Neutrophil (primary cell): ENCODE measurements at regions not wholly inside any gene's neighbourhood (a gene's known extent, or its start where the extent isn't known, plus 50 kb on each side); places are given as distances from the start of the nearest gene placed in this dataset.

Experiments used
- H3K27ac ChIP-seq: fragments of 200-600 bp; sonication (generic); 2 replicates; pipeline ENCODE4 v1.5.1; 2016; ENCODE audit warnings: mild to moderate bottlenecking, moderate library complexity
- H3K27me3 ChIP-seq: fragments of 200-600 bp; sonication (generic); 2 replicates; pipeline ENCODE4 v1.6.0; 2016; ENCODE audit warnings: mild to moderate bottlenecking
- H3K36me3 ChIP-seq: fragments of 200-600 bp; sonication (generic); 2 replicates; pipeline ENCODE4 v1.5.1; 2017
- H3K4me1 ChIP-seq, 2 experiments: fragments of 200-600 bp in 1 of 2; sonication (generic) in 1 of 2; 1 replicate in 1 of 2; 2 replicates in 1 of 2; pipeline versions ENCODE4 v1.5.1 to v1.6.1; 2013 to 2016; ENCODE audit warnings: low read depth in 1 of 2, low read length in 1 of 2, mild to moderate bottlenecking in 1 of 2, moderate library complexity in 1 of 2; ENCODE audit not compliant: control insufficient read depth in 1 of 2, insufficient read depth in 1 of 2
- H3K4me3 ChIP-seq, 2 experiments: fragments of 200-600 bp in 1 of 2; sonication (generic) in 1 of 2; 1 replicate in 1 of 2; 2 replicates in 1 of 2; pipeline ENCODE4 v1.5.1; 2013 to 2016; ENCODE audit warnings: low read depth in 1 of 2, low read length in 1 of 2, mild to moderate bottlenecking in 1 of 2, moderate library complexity in 1 of 2
- H3K9me3 ChIP-seq: fragments of 200-600 bp; sonication (generic); 2 replicates; pipeline ENCODE4 v1.5.1; 2016
- CTCF ChIP-seq: fragments of 200-600 bp; sonication (generic); IDR thresholded peaks from 2 replicates; pipeline ENCODE4 v1.5.1; 2016; ENCODE audit warnings: antibody characterized with exemption

GRCh38 chr22:48826546-48826945 is 1001.1 kb downstream of the BRD1 start:
- no peaks in the 10 kb centered on the region for H3K9me3 ChIP-seq
- no peaks in the 10 kb centered on the region for H3K27me3 ChIP-seq

GRCh38 chr22:48825802-48826520 is 1001.7 kb downstream of the BRD1 start:
- H3K27ac ChIP-seq = no peak overlapping the region
- no peak overlapping the region for H3K4me3 ChIP-seq
- H3K27me3 ChIP-seq = no peaks in the 10 kb centered on the region
- no peaks in the 10 kb centered on the region for H3K4me1 ChIP-seq
- no peaks in the 10 kb centered on the region for H3K9me3 ChIP-seq
- no peaks in the 10 kb centered on the region for H3K36me3 ChIP-seq
- no peak for TF ChIP-seq CTCF

More at GRCh38 chr22:48826546-48826945, 1001.1 kb downstream of the BRD1 start:
- no peaks in the 10 kb centered on the region for H3K36me3 ChIP-seq
- H3K4me1 ChIP-seq = no peaks in the 10 kb centered on the region
- H3K27ac ChIP-seq = no peak overlapping the region
- TF ChIP-seq CTCF = no peak
- H3K4me3 ChIP-seq = no peak overlapping the region

GRCh38 chr22:48824712-48825651 is 1002.7 kb downstream of the BRD1 start:
- no peak for TF ChIP-seq CTCF
- Histone ChIP-seq H3K27me3 (no peaks in the 10 kb centered on the region), H3K9me3 (no peaks in the 10 kb centered on the region), H3K36me3 (no peaks in the 10 kb centered on the region), H3K27ac (no peak overlapping the region), H3K4me1 (no peaks in the 10 kb centered on the region), H3K4me3 (no peak overlapping the region)

DNA sequence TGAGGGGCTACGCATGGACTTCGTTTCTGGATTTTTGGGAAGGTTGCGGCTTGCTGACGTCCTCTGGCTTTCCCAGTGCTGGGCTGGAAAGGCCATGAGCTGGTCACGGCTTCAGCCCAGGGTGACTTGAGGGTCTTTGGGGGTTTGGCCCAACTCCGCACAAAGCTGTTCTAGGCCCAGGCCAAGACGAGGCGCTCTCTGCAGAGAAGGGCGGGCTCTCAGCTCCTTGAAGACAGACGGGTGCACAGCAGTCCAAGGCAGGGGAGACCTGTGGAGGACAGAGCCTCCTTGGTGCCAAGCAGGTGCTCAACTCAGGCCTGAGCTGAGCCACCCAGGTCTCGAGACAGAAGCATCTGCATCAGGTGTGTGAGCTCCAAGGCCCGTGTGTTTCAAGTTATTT is 1003.7 kb downstream of the BRD1 start:
- Histone ChIP-seq H3K27ac (no peak overlapping the region), H3K27me3 (no peaks in the 10 kb centered on the region), H3K4me3 (no peak overlapping the region), H3K4me1 (no peaks in the 10 kb centered on the region), H3K9me3 (no peaks in the 10 kb centered on the region), H3K36me3 (no peaks in the 10 kb centered on the region)
- no peak for TF ChIP-seq CTCF

- no peaks in the 10 kb centered on the region for H3K36me3 ChIP-seq
- H3K4me3 ChIP-seq = no peak overlapping the region
- H3K27me3 ChIP-seq = no peaks in the 10 kb centered on the region
- TF ChIP-seq CTCF = no peak
- no peak overlapping the region for H3K27ac ChIP-seq
- H3K9me3 ChIP-seq = no peaks in the 10 kb centered on the region
- H3K4me1 ChIP-seq = no peaks in the 10 kb centered on the region
Observed at GRCh38 chr22:48822278-48823233, 1005.1 kb downstream of the BRD1 start.
